H1 (cell line): ENCODE measurements at regions not wholly inside any gene's neighbourhood (a gene's known extent, or its start where the extent isn't known, plus 50 kb on each side); places are given as distances from the start of the nearest gene placed in this dataset.

ENCODE experiments used
- CTBP2 ChIP-seq: IDR thresholded peaks from 2 replicates; pipeline ENCODE4 v1.7.0; 2011; ENCODE audit warnings: borderline replicate concordance, mild to moderate bottlenecking, moderate library complexity, mixed read lengths, low read length; ENCODE audit not compliant: insufficient read depth, insufficient read length
- EP300 ChIP-seq, 2 experiments: IDR thresholded peaks; 1 replicate in 1 of 2; 2 replicates in 1 of 2; pipeline ENCODE4 v1.6.1; 2011 to 2012; ENCODE audit warnings: low read depth in 2 of 2, low read length in 2 of 2, mild to moderate bottlenecking in 2 of 2, borderline replicate concordance in 1 of 2, inconsistent platforms in 1 of 2, moderate library complexity in 1 of 2
- JUN ChIP-seq: IDR thresholded peaks from 2 replicates; pipeline ENCODE4 v1.6.1; 2011; ENCODE audit warnings: low read depth, mild to moderate bottlenecking, improper control_type of control experiment, low read length
- NANOG ChIP-seq: IDR thresholded peaks from 2 replicates; pipeline ENCODE4 v1.6.1; 2011; ENCODE audit warnings: low read length, low read depth, mild to moderate bottlenecking, inconsistent platforms; ENCODE audit not compliant: insufficient read depth, poor library complexity, severe bottlenecking
- TF ChIP-seq, protein P1 (sequence below): IDR thresholded peaks from 2 replicates; pipeline ENCODE4 v1.6.1; 2011; ENCODE audit warnings: low read length, improper control_type of control experiment

DNA sequence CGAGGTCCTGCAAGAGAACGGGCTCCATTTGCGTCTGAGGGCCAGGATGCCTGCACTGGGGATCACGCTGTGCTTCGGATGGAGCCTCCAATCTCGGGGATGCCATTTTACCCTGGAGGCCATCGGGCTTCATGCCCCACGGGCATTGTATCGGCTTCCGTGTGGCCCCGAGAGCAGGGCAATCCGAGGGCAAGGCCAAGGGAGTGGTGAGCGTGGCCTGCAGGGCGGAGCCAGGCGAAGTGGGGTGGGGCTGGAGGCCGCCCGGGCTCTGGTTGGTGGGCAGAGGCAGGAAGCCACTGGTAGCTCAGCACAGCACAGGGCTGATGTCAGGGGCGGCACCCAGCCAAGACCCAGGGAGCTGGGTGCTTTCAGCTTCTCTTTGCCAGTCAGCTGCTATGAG lies 57.5 kb upstream of the BHLHE23 start (continued):
- TF ChIP-seq, protein P1, sequence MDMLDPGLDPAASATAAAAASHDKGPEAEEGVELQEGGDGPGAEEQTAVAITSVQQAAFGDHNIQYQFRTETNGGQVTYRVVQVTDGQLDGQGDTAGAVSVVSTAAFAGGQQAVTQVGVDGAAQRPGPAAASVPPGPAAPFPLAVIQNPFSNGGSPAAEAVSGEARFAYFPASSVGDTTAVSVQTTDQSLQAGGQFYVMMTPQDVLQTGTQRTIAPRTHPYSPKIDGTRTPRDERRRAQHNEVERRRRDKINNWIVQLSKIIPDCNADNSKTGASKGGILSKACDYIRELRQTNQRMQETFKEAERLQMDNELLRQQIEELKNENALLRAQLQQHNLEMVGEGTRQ = no peak
- no peak for TF ChIP-seq CTBP2
- no peak for TF ChIP-seq NANOG
- no peak for TF ChIP-seq JUN
- no peak for TF ChIP-seq EP300 (IDR thresholded peaks at IDR 0.05; ENCODE audit: borderline replicate concordance in 1 of 2, low read depth in 2 of 2, low read length in 2 of 2)
